ENCODE measurements at regions not wholly inside any gene's neighbourhood (a gene's known extent, or its start where the extent isn't known, plus 50 kb on each side); places are given as distances from the start of the nearest gene placed in this dataset.

- TF ChIP-seq GATA2 (IDR thresholded peaks at IDR 0.05; ENCODE audit: low read depth, low read length), result no peak
- TF ChIP-seq GATA3 (IDR thresholded peaks at IDR 0.05; ENCODE audit: low read depth, low read length), result no peak
Measured at GRCh38 chr6:153251326-153251725, 120.2 kb upstream of the RGS17 start.

All from SH-SY5Y (cell line).